WERI-Rb-1 (cell line): ENCODE measurements at regions not wholly inside any gene's neighbourhood (a gene's known extent, or its start where the extent isn't known, plus 50 kb on each side); places are given as distances from the start of the nearest gene placed in this dataset.
A peak's percentile ranks its signal among the peaks of the same experiment; 100 is the strongest.
"Not testable (repeated sequence)": the region's sequence is repeated elsewhere in the genome, so short reads cannot be mapped to it uniquely, and the experiment has no call there.

Experiments
- DNase-seq: peaks from one replicate; pipeline ENCODE4 v3.0.0-alpha.2; 2020
- H3K27ac ChIP-seq: fragments of 250-450 bp; sonication (Bioruptor Pico); 2 replicates; pipeline ENCODE4 v1.5.1; 2020; ENCODE audit warnings: mild to moderate bottlenecking, moderate library complexity
- H3K27me3 ChIP-seq: fragments of 250-450 bp; sonication (Bioruptor Pico); 2 replicates; pipeline ENCODE4 v1.5.1; 2021; ENCODE audit warnings: mild to moderate bottlenecking, low read depth, moderate library complexity; ENCODE audit not compliant: insufficient read depth, severe bottlenecking
- H3K36me3 ChIP-seq: fragments of 250-450 bp; sonication (Bioruptor Pico); 2 replicates; pipeline ENCODE4 v1.5.1; 2020; ENCODE audit warnings: mild to moderate bottlenecking, moderate library complexity
- H3K4me3 ChIP-seq: 2 replicates; pipeline ENCODE4 v1.5.1; 2011; ENCODE audit warnings: low read depth, mild to moderate bottlenecking, control low read depth, low read length
- H3K9me3 ChIP-seq: fragments of 250-450 bp; sonication (Bioruptor Pico); 2 replicates; pipeline ENCODE4 v1.5.1; 2021; ENCODE audit warnings: mild to moderate bottlenecking, moderate library complexity; ENCODE audit not compliant: severe bottlenecking
- TF ChIP-seq, protein P1 (sequence below): IDR thresholded peaks from 2 replicates; pipeline ENCODE4 v1.5.1; 2011; ENCODE audit warnings: low read depth, mild to moderate bottlenecking, control low read depth, inconsistent platforms, low read length

DNA sequence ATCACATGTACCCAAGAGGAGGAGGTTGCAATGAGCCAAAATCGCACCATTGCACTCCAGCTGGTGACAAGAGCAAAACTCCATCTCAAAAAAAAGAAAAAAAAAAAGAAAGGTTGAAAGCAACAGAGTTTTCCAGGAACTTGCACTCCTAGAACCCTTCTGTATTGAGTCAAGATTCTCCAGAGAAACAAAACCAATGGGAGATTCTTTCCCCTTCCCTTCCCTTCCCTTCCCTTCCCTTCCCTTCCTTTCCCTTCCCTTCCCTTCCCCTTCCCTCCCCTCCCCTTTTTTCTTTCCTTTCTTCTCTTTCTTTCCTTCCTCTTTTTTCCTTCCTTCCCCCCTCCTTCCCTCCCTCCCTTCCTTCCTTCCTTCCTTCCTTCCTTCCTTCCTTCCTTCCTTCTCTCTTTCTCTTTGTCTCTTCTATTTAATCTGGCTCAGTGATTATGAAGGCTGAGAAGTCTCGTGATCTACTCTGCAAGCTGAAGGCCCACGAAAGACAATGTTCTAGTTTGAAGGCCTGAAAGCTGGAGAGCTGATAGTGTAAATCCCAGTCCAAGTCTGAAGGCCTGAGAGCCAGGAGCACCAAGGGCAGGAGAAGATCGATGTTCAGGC lies 59.6 kb upstream of the CNTLN start:
- TF ChIP-seq, protein P1, sequence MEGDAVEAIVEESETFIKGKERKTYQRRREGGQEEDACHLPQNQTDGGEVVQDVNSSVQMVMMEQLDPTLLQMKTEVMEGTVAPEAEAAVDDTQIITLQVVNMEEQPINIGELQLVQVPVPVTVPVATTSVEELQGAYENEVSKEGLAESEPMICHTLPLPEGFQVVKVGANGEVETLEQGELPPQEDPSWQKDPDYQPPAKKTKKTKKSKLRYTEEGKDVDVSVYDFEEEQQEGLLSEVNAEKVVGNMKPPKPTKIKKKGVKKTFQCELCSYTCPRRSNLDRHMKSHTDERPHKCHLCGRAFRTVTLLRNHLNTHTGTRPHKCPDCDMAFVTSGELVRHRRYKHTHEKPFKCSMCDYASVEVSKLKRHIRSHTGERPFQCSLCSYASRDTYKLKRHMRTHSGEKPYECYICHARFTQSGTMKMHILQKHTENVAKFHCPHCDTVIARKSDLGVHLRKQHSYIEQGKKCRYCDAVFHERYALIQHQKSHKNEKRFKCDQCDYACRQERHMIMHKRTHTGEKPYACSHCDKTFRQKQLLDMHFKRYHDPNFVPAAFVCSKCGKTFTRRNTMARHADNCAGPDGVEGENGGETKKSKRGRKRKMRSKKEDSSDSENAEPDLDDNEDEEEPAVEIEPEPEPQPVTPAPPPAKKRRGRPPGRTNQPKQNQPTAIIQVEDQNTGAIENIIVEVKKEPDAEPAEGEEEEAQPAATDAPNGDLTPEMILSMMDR = no peak
- Histone ChIP-seq H3K4me3 (no peak overlapping the region), H3K9me3 (no peaks in the 10 kb centered on the region), H3K36me3 (no peaks in the 10 kb centered on the region), H3K27ac (no peak overlapping the region), H3K27me3 (no peaks in the 10 kb centered on the region)
- no peak for DNase-seq

DNA sequence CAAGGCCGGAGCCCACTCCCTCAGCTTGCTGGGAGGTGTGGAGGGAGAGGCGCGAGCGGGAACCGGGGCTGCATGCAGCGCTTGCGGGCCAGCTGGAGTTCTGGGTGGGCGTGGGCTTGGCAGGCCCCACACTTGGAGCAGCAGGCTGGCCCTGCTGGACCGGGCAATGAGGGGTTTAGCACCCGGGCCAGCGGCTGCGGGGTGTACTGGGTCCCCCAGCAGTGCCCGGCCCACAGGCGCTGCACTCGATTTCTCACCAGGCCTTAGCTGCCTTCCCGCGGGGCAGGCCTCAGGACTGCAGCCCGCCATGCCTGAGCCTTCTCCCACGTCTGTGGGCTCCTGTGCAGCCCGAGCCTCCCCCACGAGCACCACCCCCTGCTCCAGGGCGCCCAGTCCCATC lies 62.3 kb upstream of the CNTLN start:
- H3K27ac ChIP-seq = not testable (repeated sequence)

DNA sequence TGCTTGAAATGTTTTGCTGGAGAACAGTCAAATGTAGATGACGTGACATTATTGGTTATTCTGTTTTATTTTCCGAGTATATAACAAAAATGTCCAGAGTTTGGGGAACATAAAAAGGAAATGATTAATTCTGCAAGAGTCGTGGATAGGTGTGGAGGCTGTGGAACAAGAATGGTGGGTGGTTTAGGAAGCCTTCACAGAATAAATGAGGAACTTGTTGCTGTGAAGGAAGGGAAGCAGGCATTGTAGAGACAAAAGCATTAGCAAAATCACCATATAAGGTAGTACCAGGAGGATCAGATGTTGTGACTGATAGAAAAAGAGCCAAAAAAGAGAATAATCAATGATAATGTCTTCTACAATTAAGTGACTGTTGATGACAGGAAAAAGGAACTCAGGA lies 66.2 kb upstream of the CNTLN start:
- Histone ChIP-seq H3K27ac (no peak overlapping the region), H3K27me3 (no peaks in the 10 kb centered on the region), H3K9me3 (no peaks in the 10 kb centered on the region), H3K36me3 (no peaks in the 10 kb centered on the region), H3K4me3 (no peak overlapping the region)
- TF ChIP-seq, protein P1 = no peak
- DNase-seq = no peak

More for the DNA sequence above, 62.3 kb upstream of the CNTLN start:
- DNase-seq, H3K36me3 ChIP-seq, H3K9me3 ChIP-seq, H3K27me3 ChIP-seq, H3K4me3 ChIP-seq: not testable (repeated sequence)

DNA sequence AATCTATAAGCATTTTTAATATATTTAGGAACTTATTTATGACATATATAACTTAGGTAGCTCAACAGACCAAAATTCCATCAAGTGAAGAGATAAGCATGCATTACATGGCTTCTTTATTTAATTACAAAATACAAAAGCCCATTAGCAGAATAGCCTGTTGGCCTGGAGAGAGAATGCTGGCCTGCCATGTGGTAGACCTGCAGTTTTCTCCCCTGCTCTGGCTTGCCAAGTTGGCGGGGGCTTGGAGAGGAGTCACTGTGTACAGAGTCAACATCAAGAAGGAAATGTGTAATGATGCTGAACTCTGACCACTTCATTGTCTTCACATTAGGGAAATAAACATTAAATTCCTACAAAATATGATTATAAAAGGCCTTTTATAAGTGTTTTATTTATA lies 69.8 kb upstream of the CNTLN start:
- Histone ChIP-seq H3K36me3 (no peaks in the 10 kb centered on the region), H3K4me3 (no peak overlapping the region), H3K9me3 (no peaks in the 10 kb centered on the region), H3K27me3 (no peaks in the 10 kb centered on the region), H3K27ac (no peak overlapping the region)
- TF ChIP-seq, protein P1 = no peak
- no peak for DNase-seq

DNA sequence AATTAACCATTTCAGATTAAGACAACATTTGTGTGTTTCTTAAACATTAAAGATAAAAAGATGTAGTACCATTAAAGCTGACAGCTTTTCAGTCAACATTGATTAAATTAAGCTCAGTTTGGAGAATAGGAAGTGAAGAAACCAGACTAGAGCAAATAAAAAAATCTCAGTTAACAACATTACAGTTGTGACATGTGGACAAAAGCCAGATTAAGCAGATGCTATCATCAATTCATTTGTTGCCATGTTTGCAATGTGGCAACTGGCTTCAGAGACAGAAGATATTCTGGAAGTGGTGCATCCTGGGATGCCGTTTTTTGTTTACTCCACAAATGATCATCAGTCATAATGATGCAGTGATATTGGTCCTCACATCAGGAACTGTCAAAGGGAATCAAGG lies 70.3 kb upstream of the CNTLN start:
- no peaks in the 10 kb centered on the region for H3K27me3 ChIP-seq
- DNase-seq = no peak
- no peak overlapping the region for H3K27ac ChIP-seq
- TF ChIP-seq, protein P1 = no peak
- no peaks in the 10 kb centered on the region for H3K9me3 ChIP-seq
- H3K36me3 ChIP-seq = no peaks in the 10 kb centered on the region
- H3K4me3 ChIP-seq = no peak overlapping the region

DNA sequence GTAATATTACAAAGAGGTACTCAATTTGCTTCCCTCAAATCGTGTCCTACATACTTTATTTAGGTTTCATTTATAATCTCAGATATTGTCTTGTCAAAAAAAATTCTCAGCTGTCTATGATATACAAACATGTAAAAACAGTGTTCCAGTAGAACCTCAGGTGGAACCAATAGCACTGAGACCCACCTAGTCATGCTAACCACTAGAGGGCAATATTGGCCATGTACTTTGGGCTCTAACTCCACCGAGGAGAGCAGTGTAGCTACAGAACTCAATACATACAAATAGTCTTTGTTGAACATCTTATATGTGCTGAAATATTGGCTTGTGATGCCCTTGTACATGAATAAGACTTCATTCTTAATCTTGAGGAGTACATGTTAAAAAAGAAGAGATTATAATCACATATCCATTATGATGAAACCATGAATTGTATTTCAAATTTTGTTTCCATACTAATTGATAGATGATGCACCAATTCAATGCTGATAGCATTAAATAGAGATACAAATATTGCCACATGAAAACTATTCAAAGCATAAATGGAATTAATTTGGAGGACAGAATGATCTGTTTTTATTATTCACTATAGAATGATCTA lies 71.2 kb upstream of the CNTLN start:
- Histone ChIP-seq H3K27me3 (no peaks in the 10 kb centered on the region), H3K36me3 (no peaks in the 10 kb centered on the region), H3K27ac (no peak overlapping the region), H3K4me3 (no peak overlapping the region), H3K9me3 (no peaks in the 10 kb centered on the region)
- peak; percentile 36 for DNase-seq
- TF ChIP-seq, protein P1 = peak; percentile 76
